HG03565 (cell line): ENCODE measurements at regions not wholly inside any gene's neighbourhood (a gene's known extent, or its start where the extent isn't known, plus 50 kb on each side); places are given as distances from the start of the nearest gene placed in this dataset.

Experiments used
- ATAC-seq: cut with Tn5 transposase; IDR thresholded peaks from one replicate; pipeline ENCODE4 v1.9.1; 2021; ENCODE audit warnings: mild to moderate bottlenecking, moderate library complexity; ENCODE audit not compliant: unreplicated experiment

DNA sequence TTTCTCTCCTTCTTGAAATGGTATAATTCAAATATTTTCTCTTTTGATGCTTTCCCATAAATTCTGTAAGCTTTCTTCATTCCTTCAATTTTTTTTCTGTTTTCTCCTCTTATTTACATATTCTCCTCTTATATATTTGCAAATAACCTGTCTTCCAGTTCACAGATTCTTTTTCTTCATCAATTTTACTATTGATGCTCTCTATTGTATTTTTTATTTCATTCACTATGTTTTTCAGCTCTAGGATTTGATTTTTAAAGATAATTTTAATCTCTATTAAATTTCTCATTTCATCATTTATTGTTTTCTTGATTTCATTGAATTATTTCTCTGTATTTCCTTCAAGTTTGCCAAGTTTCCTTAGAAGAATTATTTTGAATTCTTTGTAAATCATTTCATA lies 54.0 kb upstream of the PRPS1L1 start:
- no peak for ATAC-seq

DNA sequence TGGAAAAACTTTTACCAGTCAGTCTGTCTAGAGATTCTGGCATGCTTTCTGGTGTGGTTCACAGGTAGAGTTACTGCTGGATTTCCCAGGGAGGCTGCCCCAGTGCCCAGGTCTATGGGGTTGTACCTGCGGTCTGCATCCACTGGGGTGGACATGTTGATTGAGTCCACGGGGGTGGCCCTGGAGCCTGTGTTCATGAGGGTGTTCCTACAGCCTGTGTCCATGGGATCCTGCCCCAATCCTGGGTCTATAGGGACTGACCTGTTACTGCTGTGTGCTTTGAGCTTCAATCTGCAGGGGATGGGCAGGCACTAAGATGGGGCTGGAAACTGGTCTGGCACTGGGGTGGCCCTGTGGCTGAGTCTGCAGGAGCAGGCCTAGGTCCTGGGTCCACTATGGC lies 54.5 kb upstream of the PRPS1L1 start:
- ATAC-seq = no peak

DNA sequence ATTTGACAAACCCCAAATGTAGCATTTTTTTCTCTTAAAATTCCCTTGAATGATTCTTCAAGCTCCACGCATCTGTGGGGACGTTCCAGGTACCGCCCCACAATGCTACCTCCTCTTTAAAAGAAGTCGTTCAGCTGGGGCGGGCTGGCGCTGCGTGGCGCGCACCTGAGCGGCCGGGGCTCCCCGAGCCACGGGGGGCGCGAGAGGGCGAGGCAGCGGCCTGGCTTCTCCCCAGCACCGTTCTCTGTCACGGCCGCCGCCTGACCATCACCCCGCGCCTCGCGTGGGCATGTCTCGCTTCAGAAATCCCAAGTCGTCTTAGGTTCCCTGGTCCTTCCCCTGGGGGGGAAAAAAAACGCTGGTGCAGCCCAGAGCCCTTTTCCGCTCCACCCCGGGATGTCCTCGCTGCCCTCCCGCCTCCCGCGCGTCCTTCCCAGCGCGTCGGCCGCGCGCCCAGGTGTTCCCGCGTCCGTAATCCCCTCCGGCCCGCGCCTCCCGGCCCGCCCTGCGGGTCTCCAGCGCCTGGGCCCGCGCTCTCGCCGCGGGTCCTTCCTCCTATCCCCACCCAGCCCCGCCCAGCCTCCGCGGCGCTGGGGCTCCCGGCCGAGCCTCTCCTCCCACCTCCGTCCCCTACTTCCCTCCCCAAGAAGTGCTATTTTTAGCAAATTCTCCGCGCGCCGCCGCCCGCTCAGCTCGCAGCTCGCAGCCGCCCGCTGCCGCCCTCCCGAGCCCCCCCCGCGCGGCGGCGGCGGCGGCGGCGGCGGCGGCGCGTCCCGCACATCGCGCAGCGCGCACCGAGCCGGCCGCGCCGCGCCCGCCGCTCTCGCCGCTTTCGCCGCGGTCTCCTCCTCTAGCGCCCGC lies 58.7 kb upstream of the PRPS1L1 start:
- ATAC-seq = no peak

DNA sequence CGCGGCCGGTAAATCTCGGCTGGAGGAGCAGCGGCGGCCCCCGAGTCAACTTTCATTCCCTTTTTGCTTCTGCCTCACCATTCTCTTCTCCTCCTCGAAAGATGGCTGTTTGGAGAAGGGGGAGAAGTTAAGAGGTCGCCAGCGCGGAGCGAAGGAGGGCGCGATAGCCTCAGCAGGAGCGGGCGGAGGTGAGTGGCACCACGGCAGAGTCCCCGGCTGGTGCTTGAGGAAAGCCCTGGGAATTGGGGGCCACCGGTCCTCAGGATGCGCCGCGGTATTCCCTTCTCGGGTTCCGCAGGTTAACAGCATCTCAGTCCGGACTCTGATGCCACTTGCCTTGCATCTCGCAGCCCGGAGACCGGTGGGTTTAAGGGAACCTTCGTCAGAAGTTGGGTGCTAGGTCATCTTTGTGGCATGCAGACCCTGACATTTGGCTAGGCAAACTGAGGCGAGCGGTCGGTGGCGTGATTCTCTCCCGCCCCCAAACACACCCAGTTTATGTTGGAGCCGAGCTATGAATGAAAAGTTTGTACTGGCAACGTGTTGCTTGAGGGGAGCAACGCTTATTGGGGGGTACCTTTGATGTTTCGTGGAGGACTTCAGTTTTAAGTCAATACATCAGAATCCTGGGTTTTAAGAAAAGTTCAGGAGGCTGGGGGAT lies 59.5 kb upstream of the PRPS1L1 start:
- ATAC-seq = no peak

DNA sequence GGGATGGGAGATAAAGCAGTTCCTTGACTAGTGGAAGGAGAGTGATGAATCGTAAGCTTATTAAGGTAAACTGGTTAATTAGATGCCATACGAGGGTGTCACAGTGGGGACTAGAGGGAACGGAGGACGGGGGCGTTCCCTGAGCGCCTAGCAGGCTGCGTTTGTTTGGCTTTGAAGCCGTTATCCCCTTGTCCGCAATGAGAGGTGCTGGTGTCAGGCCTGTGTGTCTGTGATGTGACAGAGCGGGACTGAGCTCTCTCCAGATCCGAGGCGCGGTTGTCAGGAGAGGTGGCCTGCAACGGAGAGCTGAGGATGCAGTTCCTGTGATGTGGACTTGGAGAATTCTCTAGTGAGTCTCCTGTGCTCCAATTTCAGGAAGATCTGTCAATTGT lies 60.0 kb upstream of the PRPS1L1 start:
- no peak for ATAC-seq

DNA sequence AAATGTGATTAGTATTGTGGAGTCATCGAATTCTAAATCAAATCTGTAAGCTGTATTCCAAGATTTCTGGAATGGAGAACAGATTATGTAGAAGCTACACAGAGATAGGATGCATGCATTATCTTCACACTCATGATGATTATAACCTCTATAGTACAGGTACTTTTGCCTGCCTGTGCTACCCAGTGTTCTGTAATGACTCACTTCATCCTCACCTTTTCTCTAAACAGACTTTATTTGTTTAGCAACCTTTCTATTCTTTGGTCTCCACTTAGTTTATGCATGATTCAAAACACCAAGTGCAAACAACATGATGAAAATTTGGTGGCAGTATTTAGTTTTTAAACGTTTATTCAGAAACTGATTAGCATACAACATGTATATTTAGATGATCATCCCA lies 68.4 kb upstream of the PRPS1L1 start:
- ATAC-seq = no peak

DNA sequence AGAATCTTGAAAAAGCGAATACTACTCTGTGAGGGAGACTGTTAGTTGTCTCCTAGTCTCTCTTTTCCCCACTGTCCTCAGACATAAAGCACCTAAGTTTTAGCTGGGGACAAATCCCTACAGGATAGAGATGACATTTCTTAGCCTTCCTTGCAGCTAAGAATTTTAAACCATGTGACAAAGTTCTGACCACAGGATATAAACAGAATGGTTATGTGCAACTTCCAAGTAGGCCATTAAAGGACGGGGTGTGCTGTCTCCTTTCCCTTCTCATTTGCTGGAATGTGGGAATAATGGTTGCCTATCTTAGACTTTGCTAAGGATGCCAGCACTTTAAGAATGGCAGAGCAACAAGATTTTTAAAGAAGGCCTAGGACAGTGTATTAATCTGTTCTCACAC lies 74.9 kb upstream of the PRPS1L1 start:
- ATAC-seq = no peak

DNA sequence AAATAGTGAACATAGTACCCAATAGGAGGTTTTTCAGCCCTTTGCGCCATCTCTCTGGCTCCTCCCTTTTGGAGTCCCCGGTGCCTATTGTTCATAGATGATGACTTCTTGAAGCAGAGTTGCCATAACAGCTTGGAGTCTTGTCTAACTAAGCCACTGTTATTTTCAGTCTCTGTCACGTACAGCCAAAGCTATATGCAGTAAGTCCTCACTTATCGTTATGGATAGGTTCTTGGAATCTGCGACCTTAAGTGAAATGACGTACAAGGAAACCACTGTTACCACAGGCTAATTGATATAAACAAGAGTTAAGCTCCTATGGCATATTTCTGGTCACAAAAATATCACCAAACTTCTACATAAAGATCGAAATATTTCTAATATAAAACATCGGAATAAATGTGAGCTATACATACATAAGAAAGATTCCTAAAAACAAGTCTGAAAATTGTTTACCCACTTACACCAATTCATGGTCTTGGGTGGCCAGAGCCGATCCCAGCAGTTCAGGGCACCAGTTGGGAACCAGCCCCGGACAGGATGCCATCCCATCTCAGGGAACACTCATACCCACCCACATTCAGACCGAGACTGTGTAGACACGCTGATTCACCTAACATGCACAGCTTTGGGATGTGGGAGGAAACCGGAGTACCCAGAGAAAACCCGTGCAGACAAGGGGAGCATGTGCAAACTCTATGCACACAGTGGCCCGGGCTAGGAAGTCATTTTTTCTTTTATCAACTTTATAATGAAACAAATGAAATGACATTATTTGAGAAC lies 76.0 kb upstream of the PRPS1L1 start:
- no peak for ATAC-seq

DNA sequence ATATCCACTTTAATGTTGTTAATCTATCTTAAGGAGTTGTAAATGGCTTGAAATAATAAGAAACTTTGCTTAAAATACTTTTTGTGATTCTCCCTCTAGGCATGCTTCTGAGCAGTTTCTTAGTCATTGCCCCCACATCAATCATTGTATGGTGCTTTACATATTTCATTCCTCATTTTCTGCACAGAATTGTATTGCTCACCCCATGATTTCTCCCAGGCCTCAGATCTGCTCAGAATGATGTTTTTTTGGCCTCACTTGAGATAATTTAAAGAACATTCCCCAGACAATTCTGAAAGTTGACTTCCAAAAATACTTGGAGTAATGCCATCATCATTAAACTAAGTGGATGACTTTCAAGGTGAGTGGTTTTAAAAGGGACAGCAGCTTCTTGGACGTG lies 82.1 kb upstream of the PRPS1L1 start:
- no peak for ATAC-seq

DNA sequence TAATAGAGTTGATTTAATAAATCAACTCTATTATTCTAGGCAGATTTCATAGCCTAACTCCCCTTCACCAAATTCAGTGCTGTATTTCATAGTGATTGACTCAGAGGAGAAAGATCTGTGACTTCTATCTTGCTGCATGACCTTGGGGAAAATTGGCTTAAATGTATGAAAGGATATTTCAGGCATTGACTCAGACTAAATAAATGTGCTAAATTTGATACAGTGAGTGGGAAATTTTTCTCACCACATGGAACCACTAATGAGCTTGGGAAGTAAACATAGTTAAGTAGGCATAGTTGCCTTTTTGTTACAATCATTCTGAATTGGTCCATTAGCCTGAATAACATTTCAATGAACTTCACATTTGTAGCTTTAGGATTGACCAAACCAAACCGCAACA lies 89.0 kb upstream of the PRPS1L1 start:
- no peak for ATAC-seq

DNA sequence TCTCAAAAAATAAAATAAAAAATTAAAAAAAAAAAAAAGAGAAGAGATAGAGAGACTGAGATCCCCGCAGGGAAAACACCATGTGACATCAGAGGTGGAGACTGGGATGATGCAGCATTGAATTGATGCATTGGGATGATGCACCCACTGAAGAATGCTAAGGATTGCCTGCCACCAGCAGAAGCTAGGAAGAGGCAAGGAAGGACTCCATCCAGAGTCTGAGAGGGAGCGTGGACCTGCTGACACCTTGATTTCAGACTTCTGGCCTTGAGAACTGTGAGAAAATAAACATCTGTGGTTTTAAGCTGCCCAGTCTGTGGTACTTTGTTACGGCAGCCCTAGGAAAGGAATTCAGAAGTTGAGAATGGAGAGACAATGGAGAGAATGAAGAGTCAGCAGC lies 89.8 kb upstream of the PRPS1L1 start:
- ATAC-seq = no peak

DNA sequence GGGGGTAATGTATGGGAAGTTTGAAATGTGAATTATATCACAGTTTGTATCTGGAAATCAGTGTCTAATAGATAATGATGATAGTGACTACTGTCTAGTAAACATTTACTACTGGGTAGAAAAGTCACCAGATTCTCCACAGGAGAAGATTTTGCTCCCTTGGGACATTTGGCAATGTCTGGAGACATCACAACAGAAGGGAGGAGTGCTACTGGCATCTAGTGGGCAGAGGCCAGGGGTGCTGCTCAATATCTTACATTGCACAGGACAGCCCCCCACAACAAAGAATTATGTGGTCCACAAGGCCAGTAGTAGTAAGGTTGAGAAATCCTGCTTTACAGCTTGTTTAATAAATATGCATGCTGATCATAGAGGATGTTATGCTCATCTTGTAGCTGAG lies 92.3 kb upstream of the PRPS1L1 start:
- ATAC-seq = no peak

DNA sequence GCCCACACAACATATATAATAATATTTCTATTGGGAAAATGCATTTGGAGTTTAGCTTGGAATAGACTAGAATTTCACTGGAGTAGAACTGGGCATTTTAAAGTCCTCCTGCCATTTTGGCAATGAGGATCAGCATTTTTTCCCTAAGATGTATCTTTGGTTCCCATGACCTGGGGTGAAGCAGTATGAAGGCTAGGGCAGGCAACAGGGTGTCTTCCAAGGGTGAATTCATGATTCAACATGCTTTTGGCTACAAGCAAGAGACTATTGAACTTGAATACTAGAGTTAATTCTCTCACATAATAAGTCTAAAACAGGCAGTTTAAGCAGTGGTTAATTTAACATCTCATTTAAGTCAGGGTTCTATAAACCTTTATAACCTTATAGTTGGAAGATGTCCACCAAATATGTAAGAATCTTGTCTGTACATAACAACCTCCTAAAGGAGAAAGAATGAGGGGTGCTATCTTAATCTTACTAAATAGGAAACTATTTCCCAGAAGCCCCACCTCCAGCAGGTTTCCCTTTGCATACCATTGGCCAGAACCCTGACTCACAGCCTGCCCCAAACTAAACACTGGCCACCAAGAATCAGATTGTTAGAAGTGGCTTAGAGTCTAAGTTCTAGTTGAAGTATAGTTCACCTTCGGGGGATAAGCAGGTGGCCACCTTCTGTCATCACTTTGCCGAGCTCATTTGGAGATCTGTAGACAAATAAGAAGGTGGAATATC lies 96.0 kb upstream of the PRPS1L1 start:
- no peak for ATAC-seq

DNA sequence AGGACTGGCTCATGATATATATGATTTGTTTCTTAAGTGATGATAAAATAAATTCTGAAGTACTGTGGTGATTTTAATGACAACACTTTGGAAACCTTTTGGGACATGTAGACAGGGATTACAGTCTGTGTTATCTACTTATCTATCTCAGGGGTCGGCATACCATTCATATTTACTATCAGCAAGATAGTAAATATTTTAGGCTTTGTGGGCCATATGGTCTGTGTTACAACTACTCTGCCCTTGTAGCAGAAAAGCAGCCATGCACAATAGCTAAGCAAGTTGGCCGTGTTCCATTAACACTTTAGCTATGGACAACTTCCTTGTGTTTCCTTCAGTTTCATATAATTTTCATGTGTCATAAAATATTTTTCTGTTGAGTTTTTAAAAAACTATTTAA lies 97.8 kb upstream of the PRPS1L1 start:
- ATAC-seq = no peak

DNA sequence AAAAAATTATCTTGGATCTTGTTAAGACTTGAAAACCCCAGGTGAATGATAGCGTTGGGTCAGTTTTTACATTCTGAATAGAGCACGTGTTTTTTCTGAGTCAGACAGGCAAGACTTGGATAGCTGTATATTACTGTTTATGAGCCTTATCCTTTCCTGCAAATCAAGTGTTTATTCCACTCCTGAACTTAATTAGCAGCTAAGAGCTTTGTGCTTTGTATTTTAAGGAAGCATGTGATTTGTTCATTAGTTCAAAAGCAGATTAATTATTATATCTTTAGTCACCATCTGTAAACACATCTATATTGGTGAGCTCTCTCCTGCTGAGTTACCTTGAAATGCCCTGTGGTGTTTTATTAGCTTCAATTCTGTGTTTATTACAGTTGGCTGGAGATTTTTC lies 98.6 kb upstream of the PRPS1L1 start:
- ATAC-seq = no peak

DNA sequence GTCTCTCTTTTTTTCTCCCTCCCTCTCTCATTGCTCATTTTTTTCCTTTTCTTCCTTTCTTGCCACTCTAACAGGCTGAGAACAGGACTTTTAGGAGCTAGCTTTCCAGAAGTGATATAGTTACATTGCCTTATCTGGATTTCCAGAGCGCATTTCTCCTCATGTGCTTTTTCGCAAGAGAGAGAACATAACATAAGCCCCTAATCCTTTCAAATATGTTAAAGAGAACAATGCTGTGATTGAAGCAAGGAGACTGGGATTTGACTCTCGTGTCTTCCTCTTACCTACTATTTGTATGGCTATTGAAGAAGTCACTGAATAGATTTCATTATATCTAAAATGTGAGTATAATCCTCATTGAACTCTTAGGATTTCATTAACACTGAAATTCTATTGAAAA lies 101.2 kb upstream of the PRPS1L1 start:
- no peak for ATAC-seq

DNA sequence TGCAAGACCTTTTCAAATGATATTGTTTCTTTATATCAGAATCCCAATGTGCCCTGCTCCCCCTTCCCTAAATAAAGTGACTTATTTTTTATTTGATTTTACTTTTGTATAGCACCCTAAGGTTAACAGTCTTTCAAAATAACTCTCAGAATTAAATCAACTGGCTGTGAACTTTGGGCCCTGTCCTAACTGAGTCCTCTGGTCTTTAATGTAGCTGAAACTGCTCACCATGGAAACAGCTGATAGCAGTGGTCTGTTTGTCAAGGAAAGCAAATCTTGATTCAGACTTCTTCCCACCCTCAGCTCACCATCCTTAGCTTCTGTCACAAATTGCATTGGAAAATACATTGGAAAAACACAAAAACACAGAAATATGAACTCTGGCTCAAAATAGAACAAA lies 105.2 kb upstream of the PRPS1L1 start:
- ATAC-seq = no peak

DNA sequence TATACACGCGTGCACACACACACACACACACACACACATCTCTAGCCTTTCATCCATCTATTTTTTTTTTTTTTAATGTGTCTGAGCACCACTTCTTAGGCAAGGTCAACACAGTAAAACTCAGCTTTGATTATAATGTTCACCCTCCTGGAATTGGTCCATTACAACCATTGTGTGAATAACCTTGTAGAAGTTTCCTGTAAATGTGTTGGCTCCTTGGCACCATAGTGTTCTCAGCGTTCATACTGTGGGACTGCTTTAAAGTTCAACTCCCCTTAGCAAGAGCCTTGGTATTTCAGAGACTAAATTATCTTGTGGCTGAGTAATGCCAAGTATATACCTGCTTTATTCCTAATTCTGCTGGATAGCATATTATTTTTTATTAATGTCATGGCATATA lies 106.3 kb upstream of the PRPS1L1 start:
- ATAC-seq = no peak

DNA sequence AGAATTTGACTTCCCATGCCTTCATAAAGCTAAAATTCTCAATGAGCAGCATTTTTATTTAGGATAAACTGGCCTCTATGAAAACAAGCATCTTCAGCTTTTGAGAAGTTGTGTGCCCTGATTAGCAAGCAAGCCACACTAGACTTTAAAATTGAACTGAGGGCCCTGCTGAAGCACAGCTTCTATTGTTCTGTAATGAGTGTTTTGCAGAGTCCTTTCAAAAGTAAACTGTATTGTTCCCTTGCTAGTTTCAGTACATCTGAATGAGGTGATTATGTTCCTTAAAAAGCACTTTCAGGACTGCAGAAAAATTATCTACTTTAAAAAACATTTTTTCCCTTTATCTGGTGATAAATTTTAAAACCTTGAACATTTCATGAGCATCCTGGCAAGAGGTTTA lies 113.3 kb upstream of the PRPS1L1 start:
- no peak for ATAC-seq

DNA sequence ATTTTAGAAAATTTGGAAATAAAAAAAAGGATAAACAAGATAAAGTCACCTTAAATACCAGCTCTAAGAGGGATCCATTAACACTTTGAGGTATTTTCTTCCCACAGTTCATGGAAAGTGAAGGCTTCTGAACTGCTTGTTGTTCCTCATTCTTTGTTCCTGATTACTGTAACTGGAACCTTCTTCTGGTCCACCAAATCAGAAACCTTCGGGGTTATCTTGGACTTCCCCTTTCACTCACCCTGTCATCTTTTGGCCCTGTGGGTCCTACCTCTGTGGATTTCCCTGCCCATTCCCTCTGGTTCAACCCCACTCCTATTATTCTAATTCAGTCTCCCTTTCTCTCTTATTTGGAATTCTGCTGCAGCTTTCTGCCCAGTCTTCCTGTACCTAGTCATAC lies 116.5 kb upstream of the PRPS1L1 start:
- no peak for ATAC-seq

DNA sequence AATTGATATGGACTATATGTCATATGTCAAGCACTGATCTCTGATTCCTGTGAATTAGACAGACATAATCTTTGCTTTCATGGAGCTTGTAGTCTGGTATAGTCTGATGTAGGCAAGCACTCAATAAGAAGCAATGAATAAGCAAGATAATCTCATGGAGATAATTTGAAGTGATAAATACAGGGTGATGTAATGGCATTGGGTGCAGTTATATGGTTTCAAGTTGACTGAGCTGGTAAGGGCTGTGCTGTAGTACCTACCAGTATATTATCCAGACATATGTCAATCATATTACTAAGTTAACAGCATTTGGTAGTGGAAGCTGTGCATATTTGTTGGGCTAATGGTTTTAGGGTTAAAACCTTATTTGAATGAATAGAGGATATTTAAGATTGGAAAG lies 117.5 kb upstream of the PRPS1L1 start:
- no peak for ATAC-seq
